SK-N-MC (cell line): ENCODE measurements at regions not wholly inside any gene's neighbourhood (a gene's known extent, or its start where the extent isn't known, plus 50 kb on each side); places are given as distances from the start of the nearest gene placed in this dataset.

ENCODE experiments used
- DNase-seq: peaks from one replicate; pipeline ENCODE4 v3.0.0-alpha.2; 2011; ENCODE audit warnings: low read depth, low spot score
- H3K27ac ChIP-seq: fragments of 200-600 bp; sonication (generic); 2 replicates; pipeline ENCODE4 v1.5.1; 2016; ENCODE audit warnings: mixed run types
- H3K36me3 ChIP-seq: fragments of 200-600 bp; sonication (generic); 2 replicates; pipeline ENCODE4 v1.6.1; 2017; ENCODE audit warnings: antibody characterized with exemption, low read length, mixed read lengths; ENCODE audit not compliant: insufficient read depth
- H3K4me3 ChIP-seq: fragments of 200-600 bp; sonication (generic); 2 replicates; pipeline ENCODE4 v1.5.1; 2016
- H3K9ac ChIP-seq: fragments of 200-600 bp; sonication (generic); 2 replicates; pipeline ENCODE4 v1.8.0; 2017; ENCODE audit warnings: mixed run types, mixed read lengths; ENCODE audit not compliant: insufficient read length
- H3K9me3 ChIP-seq: fragments of 200-600 bp; sonication (generic); 2 replicates; pipeline ENCODE4 v1.6.1; 2017; ENCODE audit warnings: low read depth, mild to moderate bottlenecking, antibody characterized with exemption, low read length, moderate library complexity, mixed read lengths
- EZH2 ChIP-seq: fragments of 200-600 bp; sonication (generic); IDR thresholded peaks from one replicate; pipeline ENCODE4 v1.6.1; 2017; ENCODE audit warnings: antibody characterized with exemption
- FOXP2 ChIP-seq: optimal IDR thresholded peaks from 2 replicates; pipeline ENCODE3; 2011; ENCODE audit warnings: mild to moderate bottlenecking, moderate library complexity; ENCODE audit not compliant: insufficient read depth; ENCODE audit errors: extremely low read length, control extremely low read depth
- POLR2AphosphoS5 ChIP-seq: IDR thresholded peaks from 2 replicates; pipeline ENCODE4 v1.6.1; 2012; ENCODE audit warnings: mild to moderate bottlenecking, low read depth, low read length, borderline replicate concordance

GRCh38 chr10:9913876-9914514 lies 1103.7 kb upstream of the CELF2 start:
- Histone ChIP-seq H3K4me3 (no peak overlapping the region), H3K27ac (no peak overlapping the region), H3K9ac (no peak overlapping the region), H3K9me3 (no peaks in the 10 kb centered on the region), H3K36me3 (no peaks in the 10 kb centered on the region)
- DNase-seq: no peak
- TF ChIP-seq POLR2AphosphoS5: no peak
- TF ChIP-seq FOXP2: no peak
- TF ChIP-seq EZH2: no peak

GRCh38 chr10:9921544-9921943 lies 1096.1 kb upstream of the CELF2 start:
- no peak overlapping the region for H3K27ac ChIP-seq
- DNase-seq: no peak
- no peaks in the 10 kb centered on the region for H3K36me3 ChIP-seq
- H3K9ac ChIP-seq: no peak overlapping the region
- TF ChIP-seq FOXP2: no peak
- H3K4me3 ChIP-seq: no peak overlapping the region
- no peaks in the 10 kb centered on the region for H3K9me3 ChIP-seq

DNA sequence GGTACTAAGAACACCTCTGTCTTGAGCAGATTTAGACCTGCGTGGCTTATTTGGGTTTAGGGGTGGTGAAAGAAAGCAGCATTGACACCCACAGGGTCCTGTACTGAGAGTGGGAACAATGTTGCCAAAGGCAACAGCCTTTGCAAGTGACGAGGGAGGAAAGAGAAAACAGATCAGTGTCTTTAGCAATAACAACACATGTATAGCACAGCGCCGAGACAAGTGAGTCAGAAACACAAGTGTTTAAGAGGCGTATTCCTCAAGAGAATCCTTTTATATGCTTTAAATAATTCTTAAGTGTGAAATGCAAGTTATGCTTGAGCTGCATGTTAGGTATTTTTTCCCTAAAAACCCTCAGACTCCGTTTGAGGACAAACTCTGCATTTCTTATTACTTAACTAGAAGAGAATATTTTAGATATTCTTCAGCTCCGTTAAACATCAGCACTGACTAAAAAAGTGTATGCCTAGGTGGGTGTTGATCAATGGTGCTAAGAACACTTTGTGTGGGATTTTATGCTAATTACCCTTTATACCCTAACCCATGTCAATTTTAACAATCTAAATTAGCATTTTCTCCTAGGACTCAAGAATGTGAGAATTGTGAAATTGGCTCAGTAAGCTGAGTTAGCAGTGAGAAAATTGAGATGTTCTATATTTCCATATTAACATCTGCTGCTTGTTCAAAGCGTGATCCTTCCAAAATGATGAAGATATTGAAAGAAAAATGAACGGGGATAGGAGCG lies 1095.4 kb upstream of the CELF2 start:
- no peak overlapping the region for H3K9ac ChIP-seq
- TF ChIP-seq FOXP2 (no peak), EZH2 (no peak), POLR2AphosphoS5 (no peak)
- no peaks in the 10 kb centered on the region for H3K36me3 ChIP-seq

DNA sequence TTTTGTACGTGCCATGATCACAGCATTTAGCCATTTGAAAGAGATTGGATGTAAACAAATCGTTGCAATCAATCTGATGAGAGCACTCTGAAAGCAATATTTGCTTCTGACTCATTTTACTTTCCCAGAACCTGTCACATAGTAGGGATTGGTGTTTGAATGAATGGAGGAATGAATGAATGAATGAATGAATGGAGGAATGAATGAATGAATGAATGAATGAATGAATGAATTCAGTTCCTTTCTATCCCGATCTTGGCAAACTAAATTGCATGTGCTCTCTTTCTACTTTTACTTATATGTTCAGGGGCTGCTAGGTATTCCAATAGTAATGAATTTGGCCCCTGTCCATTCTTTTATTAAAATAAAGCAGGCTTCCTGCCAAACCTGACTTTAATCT lies 1091.7 kb upstream of the CELF2 start:
- no peak overlapping the region for H3K4me3 ChIP-seq
- H3K9ac ChIP-seq: no peak overlapping the region
- DNase-seq: no peak
- H3K9me3 ChIP-seq: no peaks in the 10 kb centered on the region
- no peaks in the 10 kb centered on the region for H3K36me3 ChIP-seq
- TF ChIP-seq POLR2AphosphoS5 (no peak), FOXP2 (no peak), EZH2 (no peak)
- no peak overlapping the region for H3K27ac ChIP-seq

More for the DNA sequence above, 1095.4 kb upstream of the CELF2 start:
- no peak overlapping the region for H3K4me3 ChIP-seq
- no peak for DNase-seq
- no peaks in the 10 kb centered on the region for H3K9me3 ChIP-seq
- no peak overlapping the region for H3K27ac ChIP-seq

DNA sequence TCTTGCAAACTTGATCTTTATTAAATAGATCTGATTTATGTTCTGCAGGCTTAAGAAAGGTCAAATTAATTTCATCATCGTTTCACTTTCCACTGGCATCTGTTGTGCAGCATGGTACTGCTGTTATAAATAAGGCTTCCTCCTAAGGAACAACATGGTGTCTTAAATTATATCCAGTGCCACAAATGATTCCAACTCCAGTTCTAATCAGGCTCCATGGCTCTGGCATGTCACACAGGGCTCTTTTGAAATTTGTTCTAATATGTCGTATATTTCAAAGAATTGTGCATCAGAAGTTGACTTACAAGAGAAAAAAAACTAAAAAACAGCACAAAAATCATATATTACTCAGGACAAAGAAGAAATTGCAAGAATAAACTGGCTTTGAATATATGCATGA lies 1090.8 kb upstream of the CELF2 start:
- no peak for TF ChIP-seq FOXP2
- TF ChIP-seq EZH2: no peak
- no peak for TF ChIP-seq POLR2AphosphoS5
- DNase-seq: no peak
- H3K27ac ChIP-seq: no peak overlapping the region
- no peak overlapping the region for H3K4me3 ChIP-seq
- H3K36me3 ChIP-seq: no peaks in the 10 kb centered on the region
- H3K9ac ChIP-seq: no peak overlapping the region
- no peaks in the 10 kb centered on the region for H3K9me3 ChIP-seq

GRCh38 chr10:9939716-9940115 lies 1078.0 kb upstream of the CELF2 start:
- Histone ChIP-seq H3K27ac (no peak overlapping the region), H3K9ac (no peak overlapping the region), H3K9me3 (no peaks in the 10 kb centered on the region), H3K4me3 (no peak overlapping the region), H3K36me3 (no peaks in the 10 kb centered on the region)
- TF ChIP-seq EZH2: no peak
- TF ChIP-seq POLR2AphosphoS5: no peak
- no peak for TF ChIP-seq FOXP2
- no peak for DNase-seq

GRCh38 chr10:9944690-9945089 lies 1073.0 kb upstream of the CELF2 start:
- Histone ChIP-seq H3K9ac (no peak overlapping the region), H3K36me3 (no peaks in the 10 kb centered on the region), H3K4me3 (no peak overlapping the region), H3K27ac (no peak overlapping the region), H3K9me3 (no peaks in the 10 kb centered on the region)
- DNase-seq: no peak
- TF ChIP-seq POLR2AphosphoS5 (no peak), EZH2 (no peak), FOXP2 (no peak)

DNA sequence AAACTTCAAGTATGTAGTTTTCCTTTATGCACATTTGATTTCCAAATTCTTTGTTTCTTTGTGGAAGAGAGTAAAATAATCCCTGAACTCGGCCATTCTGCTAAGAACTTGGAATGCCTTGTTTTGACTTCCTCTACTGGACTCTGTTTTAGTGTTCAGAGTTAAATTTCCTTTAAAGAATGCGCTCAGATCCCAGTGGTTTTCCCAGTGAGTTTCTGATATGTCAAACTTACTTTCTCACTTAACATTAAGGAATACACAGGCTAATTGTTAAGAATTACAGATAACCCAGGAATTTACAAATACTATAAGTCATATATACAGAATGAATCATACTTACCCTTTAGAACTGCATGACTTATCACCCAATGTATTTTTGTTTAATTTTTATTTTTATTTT lies 1067.6 kb upstream of the CELF2 start:
- H3K27ac ChIP-seq: no peak overlapping the region
- TF ChIP-seq EZH2 (no peak), POLR2AphosphoS5 (no peak)
- no peak overlapping the region for H3K9ac ChIP-seq
- no peaks in the 10 kb centered on the region for H3K36me3 ChIP-seq
- no peak overlapping the region for H3K4me3 ChIP-seq
- H3K9me3 ChIP-seq: no peaks in the 10 kb centered on the region
- no peak for DNase-seq
